ENCODE measurements at regions not wholly inside any gene's neighbourhood (a gene's known extent, or its start where the extent isn't known, plus 50 kb on each side); places are given as distances from the start of the nearest gene placed in this dataset.

DNA sequence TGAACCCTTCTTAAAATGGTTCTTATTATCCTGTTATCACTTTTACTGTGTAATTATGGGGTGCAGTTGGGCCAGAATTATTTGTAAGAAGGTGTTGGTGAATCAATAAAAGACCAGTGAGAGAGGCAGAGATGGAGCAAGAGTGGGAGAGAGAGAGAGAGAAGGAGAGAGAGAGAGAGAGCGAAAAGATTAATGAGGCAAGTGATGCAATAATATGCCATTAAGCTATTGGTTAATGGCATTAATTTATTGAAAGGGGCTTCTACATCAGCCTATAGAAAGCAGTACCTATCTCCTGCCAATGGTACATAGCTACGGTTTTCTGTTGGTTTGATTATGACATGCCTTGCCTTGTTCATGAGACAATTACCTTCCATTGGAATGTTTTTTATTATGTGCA is 388.7 kb downstream of the RPS6KC1 start:
- no peak overlapping the region for H3K4me3 ChIP-seq

DNA sequence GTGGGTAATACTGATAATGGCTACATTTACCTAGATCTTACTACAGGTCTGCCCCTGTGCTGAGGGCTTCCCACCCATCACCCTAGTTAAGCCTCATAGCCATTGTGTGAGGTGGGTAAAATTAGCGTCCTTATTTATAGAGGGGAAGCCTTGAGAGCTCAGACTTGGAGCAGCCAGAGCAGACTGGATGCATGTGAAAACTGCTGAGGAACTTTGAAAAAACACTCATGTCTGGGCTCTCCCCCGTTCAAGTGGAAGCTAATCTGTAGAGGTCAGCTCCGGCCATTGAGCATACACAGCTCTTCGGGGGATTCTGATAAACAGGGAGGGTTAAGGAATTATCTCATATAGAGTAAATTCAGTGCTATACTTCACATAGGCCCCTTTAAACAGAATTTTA is 389.7 kb downstream of the RPS6KC1 start:
- no peaks in the 10 kb centered on the region for H3K9me3 ChIP-seq
- H3K36me3 ChIP-seq (ENCODE audit: low read depth): no peaks in the 10 kb centered on the region
- intact Hi-C loops (cut with DNase I, micrococcal nuclease): no loop called here
- TF ChIP-seq, protein P1, sequence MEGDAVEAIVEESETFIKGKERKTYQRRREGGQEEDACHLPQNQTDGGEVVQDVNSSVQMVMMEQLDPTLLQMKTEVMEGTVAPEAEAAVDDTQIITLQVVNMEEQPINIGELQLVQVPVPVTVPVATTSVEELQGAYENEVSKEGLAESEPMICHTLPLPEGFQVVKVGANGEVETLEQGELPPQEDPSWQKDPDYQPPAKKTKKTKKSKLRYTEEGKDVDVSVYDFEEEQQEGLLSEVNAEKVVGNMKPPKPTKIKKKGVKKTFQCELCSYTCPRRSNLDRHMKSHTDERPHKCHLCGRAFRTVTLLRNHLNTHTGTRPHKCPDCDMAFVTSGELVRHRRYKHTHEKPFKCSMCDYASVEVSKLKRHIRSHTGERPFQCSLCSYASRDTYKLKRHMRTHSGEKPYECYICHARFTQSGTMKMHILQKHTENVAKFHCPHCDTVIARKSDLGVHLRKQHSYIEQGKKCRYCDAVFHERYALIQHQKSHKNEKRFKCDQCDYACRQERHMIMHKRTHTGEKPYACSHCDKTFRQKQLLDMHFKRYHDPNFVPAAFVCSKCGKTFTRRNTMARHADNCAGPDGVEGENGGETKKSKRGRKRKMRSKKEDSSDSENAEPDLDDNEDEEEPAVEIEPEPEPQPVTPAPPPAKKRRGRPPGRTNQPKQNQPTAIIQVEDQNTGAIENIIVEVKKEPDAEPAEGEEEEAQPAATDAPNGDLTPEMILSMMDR (IDR thresholded peaks at IDR 0.05): no peak
- no peak overlapping the region for H3K4me3 ChIP-seq
- DNase-seq (no peak), ATAC-seq (no peak)
- H3K4me1 ChIP-seq (ENCODE audit: low read depth): no peaks in the 10 kb centered on the region

More for the DNA sequence above, 388.7 kb downstream of the RPS6KC1 start:
- DNase-seq: no peak
- TF ChIP-seq, protein P1 (IDR thresholded peaks at IDR 0.05): no peak
- ATAC-seq: no peak
- intact Hi-C loops (cut with DNase I, micrococcal nuclease): no loop called here
- H3K36me3 ChIP-seq (ENCODE audit: low read depth): no peaks in the 10 kb centered on the region
- H3K9me3 ChIP-seq: no peaks in the 10 kb centered on the region
- no peaks in the 10 kb centered on the region for H3K4me1 ChIP-seq (ENCODE audit: low read depth)

DNA sequence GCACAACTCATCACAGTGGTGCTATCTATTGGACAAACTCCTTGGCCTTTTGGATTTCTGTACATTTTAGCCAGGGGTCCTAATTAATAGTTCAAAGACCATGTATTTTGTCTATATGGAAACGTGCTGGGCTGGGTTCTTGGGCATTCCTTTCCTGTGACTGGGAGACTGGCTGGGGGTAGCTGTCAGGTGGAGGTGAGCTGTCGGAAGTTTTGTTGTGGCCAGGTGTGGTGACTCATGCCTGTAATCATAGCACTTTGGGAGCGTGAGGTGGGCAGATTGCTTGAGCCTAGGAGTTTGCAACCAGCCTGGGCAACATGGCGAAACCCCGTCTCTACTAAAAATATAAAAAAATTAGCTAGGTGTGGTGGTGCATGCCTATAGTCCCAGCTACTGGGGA is 392.4 kb downstream of the RPS6KC1 start:
- Histone ChIP-seq H3K4me1 (ENCODE audit: low read depth) (no peaks in the 10 kb centered on the region), H3K9me3 (no peaks in the 10 kb centered on the region), H3K4me3 (no peak overlapping the region), H3K36me3 (ENCODE audit: low read depth) (no peaks in the 10 kb centered on the region)
- intact Hi-C loops (cut with DNase I, micrococcal nuclease): no loop called here
- DNase-seq (no peak), ATAC-seq (no peak)
- TF ChIP-seq, protein P1 (IDR thresholded peaks at IDR 0.05): no peak

DNA sequence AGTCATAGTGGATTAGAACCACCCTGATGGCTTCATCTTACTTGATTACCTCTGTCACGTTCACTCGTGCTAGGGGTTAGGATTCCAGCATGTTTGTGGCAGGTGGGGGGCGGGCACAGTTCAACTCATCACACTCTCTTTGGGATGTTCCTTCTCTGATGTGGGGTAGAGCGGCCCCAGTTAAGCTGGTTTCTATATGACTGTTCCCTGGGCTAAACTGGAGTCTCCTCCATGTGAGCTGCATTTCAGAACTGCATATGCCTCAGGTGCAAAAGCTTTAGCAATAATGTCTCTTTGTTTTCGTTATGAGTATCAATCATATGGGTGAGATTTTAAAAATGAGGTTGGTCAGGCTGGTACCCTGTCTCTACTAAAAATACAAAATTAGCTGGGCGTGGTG is 393.2 kb downstream of the RPS6KC1 start:
- intact Hi-C loops (cut with DNase I, micrococcal nuclease): no loop called here
- ATAC-seq: no peak

DNA sequence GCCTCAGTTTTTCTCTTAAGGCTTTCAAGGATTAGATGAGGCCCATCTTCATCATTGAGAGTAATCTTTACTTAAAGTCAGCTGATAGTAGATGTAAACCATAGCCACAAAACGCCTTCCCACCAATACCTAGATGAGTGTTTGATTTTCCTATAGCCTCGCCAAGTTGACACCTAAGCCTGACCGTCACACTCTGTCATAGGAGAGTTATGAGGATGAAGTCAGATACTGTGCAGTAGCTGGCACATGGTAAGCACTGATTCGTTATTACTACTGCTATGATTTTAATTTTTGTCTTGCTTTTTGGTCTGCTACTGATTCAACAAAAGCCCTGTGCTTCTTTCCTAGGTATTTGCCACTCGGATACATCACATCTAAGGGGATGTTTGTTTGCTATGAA is 395.5 kb downstream of the RPS6KC1 start:
- TF ChIP-seq, protein P1 (IDR thresholded peaks at IDR 0.05): no peak
- H3K9me3 ChIP-seq: no peaks in the 10 kb centered on the region
- no peak for DNase-seq
- H3K4me3 ChIP-seq: no peak overlapping the region
- intact Hi-C loops (cut with DNase I, micrococcal nuclease): no loop called here
- H3K36me3 ChIP-seq (ENCODE audit: low read depth): no peaks in the 10 kb centered on the region
- H3K4me1 ChIP-seq (ENCODE audit: low read depth): no peaks in the 10 kb centered on the region
- no peak for ATAC-seq

More for the DNA sequence above, 393.2 kb downstream of the RPS6KC1 start:
- Histone ChIP-seq H3K4me1 (ENCODE audit: low read depth) (no peaks in the 10 kb centered on the region), H3K36me3 (ENCODE audit: low read depth) (no peaks in the 10 kb centered on the region), H3K9me3 (no peaks in the 10 kb centered on the region), H3K4me3 (no peak overlapping the region)
- no peak for DNase-seq
- TF ChIP-seq, protein P1 (IDR thresholded peaks at IDR 0.05): no peak

DNA sequence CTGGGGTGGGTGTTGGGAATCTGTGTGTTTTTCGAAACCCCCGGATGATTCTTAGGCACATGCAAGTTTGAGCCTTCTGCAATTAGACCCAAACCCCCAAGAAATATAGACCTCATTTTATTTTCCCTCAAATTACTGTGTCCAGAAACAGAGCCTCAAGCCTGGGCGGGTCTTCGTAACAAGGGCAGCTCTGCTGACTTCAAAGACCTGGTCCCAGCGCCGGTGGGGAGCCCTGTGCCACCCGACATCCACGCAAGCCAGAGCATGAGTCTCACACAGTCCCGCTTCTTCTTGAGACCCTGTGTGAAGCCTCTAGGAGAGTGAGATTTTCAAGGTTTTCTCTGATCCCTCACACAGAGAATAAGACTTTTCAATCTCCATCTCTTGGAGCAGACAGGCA is 397.3 kb downstream of the RPS6KC1 start:
- H3K36me3 ChIP-seq (ENCODE audit: low read depth): no peaks in the 10 kb centered on the region
- H3K4me1 ChIP-seq (ENCODE audit: low read depth): no peaks in the 10 kb centered on the region
- TF ChIP-seq, protein P1 (IDR thresholded peaks at IDR 0.05): no peak
- ATAC-seq (no peak), DNase-seq (no peak)
- intact Hi-C loops (cut with DNase I, micrococcal nuclease): no loop called here
- no peak overlapping the region for H3K4me3 ChIP-seq
- H3K9me3 ChIP-seq: no peaks in the 10 kb centered on the region

Data from mucosa of descending colon (tissue), 3 donors.